ENCODE measurements at regions not wholly inside any gene's neighbourhood (a gene's known extent, or its start where the extent isn't known, plus 50 kb on each side); places are given as distances from the start of the nearest gene placed in this dataset.

GRCh38 chr5:96538808-96539250 lies 105.8 kb upstream of the PCSK1 start:
- no peak for TF ChIP-seq EP300 (IDR thresholded peaks at IDR 0.05; ENCODE audit: borderline replicate concordance in 1 of 2, low read depth in 2 of 2, low read length in 2 of 2)
- no peak for TF ChIP-seq ATF2 (IDR thresholded peaks at IDR 0.05; ENCODE audit: low read length)
- TF ChIP-seq CTCF (IDR thresholded peaks at IDR 0.05; ENCODE audit: control extremely low read depth in 1 of 3, insufficient read depth in 1 of 3, low read depth in 1 of 3, low read length in 3 of 3): no peak
- TF ChIP-seq EZH2 (IDR thresholded peaks at IDR 0.05; ENCODE audit: low read depth, low read length, severe bottlenecking): no peak
- TF ChIP-seq POLR2A (IDR thresholded peaks at IDR 0.05; ENCODE audit: control extremely low read depth in 1 of 2, low read depth in 2 of 2, low read length in 2 of 2): no peak
- TF ChIP-seq GABPA (IDR thresholded peaks at IDR 0.05; ENCODE audit: borderline replicate concordance, insufficient read depth, low read length): no peak
- no peak for TF ChIP-seq ZNF274 (IDR thresholded peaks at IDR 0.05; ENCODE audit: borderline replicate concordance, extremely low read depth, low read length)
- no peak for TF ChIP-seq RAD21 (IDR thresholded peaks at IDR 0.05 in 1 of 2, conservative IDR thresholded peaks at IDR 0.05 in 1 of 2; ENCODE audit: low read depth in 2 of 2, low read length in 2 of 2)
- TF ChIP-seq CEBPB (IDR thresholded peaks at IDR 0.05; ENCODE audit: low read depth, low read length): no peak
- TF ChIP-seq RNF2 (IDR thresholded peaks at IDR 0.05; ENCODE audit: borderline replicate concordance, low read depth, low read length, missing control alignments, poor library complexity, severe bottlenecking): no peak
- no peak for TF ChIP-seq SUZ12 (IDR thresholded peaks at IDR 0.05; ENCODE audit: low read length)
- TF ChIP-seq POLR2AphosphoS5 (IDR thresholded peaks at IDR 0.05; ENCODE audit: low read depth, low read length): no peak
- TF ChIP-seq CBX5 (IDR thresholded peaks at IDR 0.05; ENCODE audit: low read depth, low read length): no peak
- TF ChIP-seq TAF1 (IDR thresholded peaks at IDR 0.05; ENCODE audit: low read depth, low read length): no peak

Measured in H1 (cell line).